ENCODE measurements at regions not wholly inside any gene's neighbourhood (a gene's known extent, or its start where the extent isn't known, plus 50 kb on each side); places are given as distances from the start of the nearest gene placed in this dataset.

DNA sequence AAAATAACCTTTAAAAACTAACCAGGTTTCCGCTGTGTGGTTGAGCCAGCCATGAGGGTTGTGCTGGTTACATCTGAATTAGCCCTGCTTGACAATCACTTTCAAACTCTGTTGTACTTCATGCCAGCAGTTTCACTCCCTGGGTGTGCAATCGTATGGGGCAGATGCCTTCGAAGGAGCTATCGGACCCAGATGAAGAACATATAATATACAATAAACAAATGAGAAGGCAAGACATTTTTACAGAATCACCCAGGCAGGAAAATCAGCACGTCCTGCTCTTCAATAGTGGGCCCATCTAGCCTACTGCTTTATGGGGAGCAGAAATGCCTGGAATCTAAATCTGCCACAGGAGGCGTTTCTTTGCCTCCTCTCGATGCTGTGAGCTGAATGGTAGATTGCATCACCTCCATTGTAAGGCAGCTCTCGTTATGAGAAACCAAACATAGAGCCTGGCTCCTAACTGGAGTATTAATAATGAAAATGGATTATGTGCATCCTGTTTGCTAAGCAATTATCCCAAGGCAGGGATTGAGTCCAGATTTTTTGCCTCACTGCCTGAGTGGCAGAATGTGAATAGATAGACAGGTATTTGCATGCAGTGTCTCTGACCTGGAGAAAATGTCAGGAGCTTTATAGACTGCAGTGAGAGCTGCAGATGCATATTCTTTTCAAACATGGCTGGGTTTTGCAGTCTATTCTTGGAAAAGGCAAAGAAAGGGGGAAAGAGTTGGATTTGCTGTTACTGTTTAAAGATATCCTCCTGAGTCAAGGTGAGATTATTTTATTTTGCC, 143.3 kb upstream of the SMARCA2 start:
- TF ChIP-seq, protein P1, sequence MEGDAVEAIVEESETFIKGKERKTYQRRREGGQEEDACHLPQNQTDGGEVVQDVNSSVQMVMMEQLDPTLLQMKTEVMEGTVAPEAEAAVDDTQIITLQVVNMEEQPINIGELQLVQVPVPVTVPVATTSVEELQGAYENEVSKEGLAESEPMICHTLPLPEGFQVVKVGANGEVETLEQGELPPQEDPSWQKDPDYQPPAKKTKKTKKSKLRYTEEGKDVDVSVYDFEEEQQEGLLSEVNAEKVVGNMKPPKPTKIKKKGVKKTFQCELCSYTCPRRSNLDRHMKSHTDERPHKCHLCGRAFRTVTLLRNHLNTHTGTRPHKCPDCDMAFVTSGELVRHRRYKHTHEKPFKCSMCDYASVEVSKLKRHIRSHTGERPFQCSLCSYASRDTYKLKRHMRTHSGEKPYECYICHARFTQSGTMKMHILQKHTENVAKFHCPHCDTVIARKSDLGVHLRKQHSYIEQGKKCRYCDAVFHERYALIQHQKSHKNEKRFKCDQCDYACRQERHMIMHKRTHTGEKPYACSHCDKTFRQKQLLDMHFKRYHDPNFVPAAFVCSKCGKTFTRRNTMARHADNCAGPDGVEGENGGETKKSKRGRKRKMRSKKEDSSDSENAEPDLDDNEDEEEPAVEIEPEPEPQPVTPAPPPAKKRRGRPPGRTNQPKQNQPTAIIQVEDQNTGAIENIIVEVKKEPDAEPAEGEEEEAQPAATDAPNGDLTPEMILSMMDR (IDR thresholded peaks at IDR 0.05), result no peak

DNA sequence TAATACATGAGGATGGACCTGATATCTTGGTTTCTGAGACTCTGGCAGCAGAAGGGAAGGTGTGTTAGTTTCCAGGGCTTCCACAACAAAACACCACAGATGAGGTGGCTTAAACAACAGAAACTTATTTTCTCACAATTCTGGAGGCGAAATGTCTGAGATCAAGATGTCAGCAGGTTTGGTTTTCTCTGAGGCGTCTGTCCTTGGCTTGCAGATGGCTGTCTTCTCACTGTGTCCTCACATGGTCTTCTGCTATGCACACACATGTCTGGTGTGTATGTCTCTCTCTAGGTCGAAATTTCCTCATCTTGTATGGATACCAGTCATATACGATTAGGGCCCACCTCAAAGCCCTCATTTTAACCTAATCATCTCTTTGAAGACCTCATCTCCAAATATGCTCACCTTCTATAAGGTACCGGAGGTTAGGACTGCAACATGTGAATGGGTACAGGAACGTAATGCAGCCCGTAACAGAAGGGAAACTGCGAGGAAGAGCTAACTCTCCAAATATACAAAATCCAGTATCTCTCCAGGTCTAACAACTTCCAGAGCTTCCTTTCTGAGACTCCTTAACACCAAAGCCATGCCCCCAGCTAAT, 139.8 kb upstream of the SMARCA2 start:
- TF ChIP-seq, protein P1 (IDR thresholded peaks at IDR 0.05), result no peak

DNA sequence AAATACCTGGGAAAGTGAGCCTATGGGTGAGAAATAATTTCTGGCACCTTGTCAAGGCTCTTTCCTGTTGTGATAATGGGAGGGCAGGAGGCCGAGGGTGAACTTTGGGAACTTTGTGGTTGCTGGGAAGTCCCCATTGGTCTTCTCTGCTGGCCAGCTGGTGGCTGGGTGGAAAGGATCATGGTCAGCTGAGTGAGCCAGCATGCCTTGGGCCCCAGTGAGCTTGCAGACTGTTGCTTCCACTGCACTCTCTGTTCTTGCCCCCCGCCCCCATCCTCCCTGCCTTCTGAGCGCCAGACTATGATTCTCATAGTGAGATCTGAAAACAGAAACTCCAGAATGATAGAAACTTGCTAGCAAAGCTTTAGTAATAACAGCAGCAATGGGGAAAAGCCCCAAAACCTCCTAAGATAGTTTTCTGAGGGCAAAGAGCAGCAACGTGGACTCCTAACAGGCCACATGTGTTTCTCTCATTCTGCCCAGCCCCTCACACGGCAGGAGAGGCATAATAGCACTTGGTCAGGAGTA, 139.2 kb upstream of the SMARCA2 start:
- TF ChIP-seq, protein P1 (IDR thresholded peaks at IDR 0.05), result no peak

DNA sequence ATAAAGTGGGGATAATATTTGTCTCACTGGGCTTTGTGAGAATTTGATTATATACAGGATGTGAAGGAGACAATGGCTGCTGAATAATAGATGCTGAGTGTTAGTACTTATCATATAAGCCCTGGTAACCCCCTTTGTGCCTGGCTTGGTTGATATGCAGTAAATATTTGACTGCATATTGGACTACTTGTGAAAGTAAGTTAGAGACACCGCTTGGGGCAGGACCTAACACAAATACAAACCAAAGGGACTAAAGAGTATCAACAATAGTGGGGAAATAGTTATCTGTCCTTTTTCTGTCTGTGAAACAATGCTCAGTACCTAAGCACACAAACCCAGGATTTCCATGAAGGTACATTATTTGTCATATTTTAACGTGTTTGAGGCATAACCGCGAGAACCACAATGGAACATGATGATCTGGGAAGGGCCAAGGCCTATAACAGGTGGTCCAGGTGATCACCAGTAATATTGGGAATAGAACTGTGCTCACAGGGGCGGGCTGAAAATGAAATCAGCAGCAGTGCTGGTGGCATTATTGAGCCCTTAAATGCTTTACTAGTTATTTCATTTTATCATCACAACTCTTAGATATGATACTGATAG, 138.2 kb upstream of the SMARCA2 start:
- TF ChIP-seq, protein P1 (IDR thresholded peaks at IDR 0.05), result no peak

DNA sequence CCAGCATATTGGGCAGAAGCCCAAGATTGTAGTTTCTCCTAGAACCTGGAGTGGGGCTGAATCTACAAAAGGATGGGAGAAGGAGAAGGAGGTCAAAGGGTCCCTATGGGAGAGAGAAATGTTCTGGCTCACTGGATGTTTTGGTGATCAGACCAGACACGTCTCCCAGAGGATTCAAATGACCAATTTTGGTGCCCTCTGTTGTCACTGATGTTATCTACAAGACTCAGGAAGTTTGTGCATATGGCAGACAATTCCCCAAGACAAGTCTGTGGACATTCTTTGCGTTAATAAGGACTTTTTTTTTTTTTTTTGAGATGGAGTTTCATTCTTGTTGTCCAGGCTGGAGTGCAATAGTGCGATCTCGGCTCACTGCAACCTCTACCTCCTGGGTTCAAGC, 137.2 kb upstream of the SMARCA2 start:
- TF ChIP-seq, protein P1 (IDR thresholded peaks at IDR 0.05), result no peak

DNA sequence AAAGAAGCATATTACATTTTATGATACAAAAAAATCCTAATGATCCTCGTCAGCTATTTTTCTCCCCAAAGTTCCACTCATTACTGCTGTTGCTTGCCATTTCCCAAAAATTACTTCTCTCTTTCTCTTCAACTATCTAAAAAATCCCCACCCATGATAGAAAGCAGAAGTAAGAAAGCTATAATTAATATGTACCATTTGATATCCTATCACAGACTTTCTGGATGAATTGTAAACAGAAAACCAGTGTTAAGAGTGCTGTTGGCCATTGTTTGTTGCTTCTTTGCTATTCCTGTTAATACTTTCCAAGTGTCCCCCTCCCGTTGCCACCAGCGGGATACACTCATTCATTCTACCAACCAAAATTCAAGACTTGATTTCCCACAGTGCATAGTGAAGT, 136.3 kb upstream of the SMARCA2 start:
- TF ChIP-seq, protein P1 (IDR thresholded peaks at IDR 0.05), result no peak

DNA sequence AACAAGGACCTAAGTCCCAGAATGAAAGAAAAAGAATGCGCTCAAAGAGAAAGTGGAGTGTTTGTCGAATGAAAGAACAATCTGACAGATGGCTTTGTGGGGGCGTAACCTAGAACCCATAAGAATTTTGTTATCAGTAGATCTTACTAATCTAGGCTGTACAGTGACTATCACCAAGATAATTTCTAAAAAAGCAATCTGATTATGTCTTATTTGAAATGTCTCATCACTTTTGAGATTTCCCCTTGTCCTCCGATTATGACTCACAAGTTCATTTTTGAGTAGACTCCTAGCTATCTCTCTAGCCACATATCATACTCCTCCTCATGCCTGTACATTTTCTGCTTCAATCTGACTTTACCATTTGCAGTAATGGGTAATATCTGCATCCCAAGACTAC, 135.6 kb upstream of the SMARCA2 start:
- TF ChIP-seq, protein P1 (IDR thresholded peaks at IDR 0.05), result no peak
